ENCODE measurements at regions not wholly inside any gene's neighbourhood (a gene's known extent, or its start where the extent isn't known, plus 50 kb on each side); places are given as distances from the start of the nearest gene placed in this dataset.

DNA sequence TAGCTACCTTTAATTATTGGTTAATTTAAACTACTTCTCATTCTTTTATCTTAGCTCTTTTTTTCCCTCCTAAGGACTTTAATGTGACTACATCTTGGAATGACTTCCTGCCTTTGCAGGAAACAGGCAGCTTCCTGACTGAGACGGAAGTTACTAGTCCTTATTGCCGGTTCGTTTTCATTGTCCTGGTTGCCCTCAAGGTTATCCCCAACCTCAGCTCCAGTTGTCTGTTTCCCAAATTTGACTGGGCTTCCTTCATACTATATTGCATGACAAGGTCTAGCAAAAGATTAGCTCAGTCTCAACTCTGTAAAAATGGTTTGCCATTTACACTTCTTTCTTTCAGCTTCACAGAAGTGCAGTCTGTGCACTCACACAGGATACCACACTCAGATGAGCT lies 109.9 kb upstream of the DDX53 start:
- Histone ChIP-seq H4K8ac (ENCODE audit: low read depth, low read length) (no peak overlapping the region), H3K9me3 (replicated peaks in 1 of 2; ENCODE audit: control insufficient read depth in 2 of 2, insufficient read depth in 1 of 2, low read depth in 1 of 2, low read length in 2 of 2) (no peaks in the 10 kb centered on the region), H3K27me3 (ENCODE audit: control insufficient read depth in 3 of 3, insufficient read depth in 3 of 3, low read depth in 1 of 3, low read length in 3 of 3) (no peaks in the 10 kb centered on the region), H3K14ac (ENCODE audit: low read length) (no peak overlapping the region), H2BK12ac (ENCODE audit: low read length) (no peak overlapping the region), H3K79me1 (ENCODE audit: low read depth, low read length) (no peaks in the 10 kb centered on the region), H4K91ac (ENCODE audit: low read depth, low read length, poor library complexity) (no peak overlapping the region), H3K4me1 (ENCODE audit: control insufficient read depth in 2 of 2, insufficient read depth in 1 of 2, low read depth in 1 of 2, low read length in 2 of 2) (no peaks in the 10 kb centered on the region), H3K36me3 (replicated peaks in 1 of 2; ENCODE audit: control insufficient read depth in 2 of 2, insufficient read depth in 2 of 2, low read length in 2 of 2) (no peaks in the 10 kb centered on the region), H3K18ac (ENCODE audit: low read length) (no peak overlapping the region), H2AK5ac (ENCODE audit: low read depth, low read length) (no peak overlapping the region), H3K4ac (ENCODE audit: low read length) (no peak overlapping the region), H3K4me3 (ENCODE audit: low read length in 2 of 2) (no peak overlapping the region), H3K23ac (ENCODE audit: low read depth, low read length, poor library complexity) (no peak overlapping the region), H2BK5ac (ENCODE audit: low read length) (no peak overlapping the region), H3K4me2 (ENCODE audit: insufficient read depth, low read length, poor library complexity, severe bottlenecking) (no peak overlapping the region), H3K9ac (ENCODE audit: low read depth, low read length, poor library complexity) (no peak overlapping the region), H2BK120ac (ENCODE audit: low read depth, low read length) (no peak overlapping the region), H2BK15ac (ENCODE audit: low read length) (no peak overlapping the region), H3K27ac (replicated peaks; ENCODE audit: low read length) (no peak overlapping the region), H2AFZ (ENCODE audit: low read length) (peak overlapping the region; percentile 33)
- DNase-seq (ENCODE audit: low spot score) = no peak
- WGBS, 2 donors (ENCODE audit: extremely low coverage in 2 of 2, insufficient read length in 2 of 2, insufficient replicate concordance in 1 of 2) = no CpG with 5 or more reads among the region's 3 CpGs

DNA sequence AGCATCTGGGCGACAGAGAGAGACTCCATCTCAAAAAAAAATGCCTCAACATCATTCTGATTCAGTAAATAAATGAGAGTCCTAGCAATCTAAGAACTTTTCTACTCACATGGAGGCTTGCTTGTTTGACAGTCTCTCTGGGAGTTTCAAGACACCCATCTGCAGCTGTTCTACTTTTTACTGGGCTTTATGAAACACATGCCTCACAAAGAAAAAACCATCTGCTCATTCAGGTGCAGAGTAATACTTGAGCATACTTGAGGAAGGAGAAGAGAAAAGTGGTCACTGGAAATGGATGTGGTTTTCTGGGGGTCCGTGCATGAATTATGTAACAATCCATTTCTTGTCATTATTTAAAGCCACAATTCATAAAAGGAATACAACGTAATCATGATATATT lies 87.1 kb upstream of the DDX53 start:
- Histone ChIP-seq H3K18ac (ENCODE audit: low read length) (no peak overlapping the region), H2BK15ac (ENCODE audit: low read length) (no peak overlapping the region), H3K4me3 (ENCODE audit: low read length in 2 of 2) (no peak overlapping the region), H3K79me1 (ENCODE audit: low read depth, low read length) (no peaks in the 10 kb centered on the region), H3K9me3 (replicated peaks in 1 of 2; ENCODE audit: control insufficient read depth in 2 of 2, insufficient read depth in 1 of 2, low read depth in 1 of 2, low read length in 2 of 2) (no peaks in the 10 kb centered on the region), H2BK12ac (ENCODE audit: low read length) (no peak overlapping the region), H3K4ac (ENCODE audit: low read length) (no peak overlapping the region), H3K4me1 (ENCODE audit: control insufficient read depth in 2 of 2, insufficient read depth in 1 of 2, low read depth in 1 of 2, low read length in 2 of 2) (no peaks in the 10 kb centered on the region), H2AK5ac (ENCODE audit: low read depth, low read length) (no peak overlapping the region), H3K14ac (ENCODE audit: low read length) (no peak overlapping the region), H3K36me3 (replicated peaks in 1 of 2; ENCODE audit: control insufficient read depth in 2 of 2, insufficient read depth in 2 of 2, low read length in 2 of 2) (no peaks in the 10 kb centered on the region), H3K4me2 (ENCODE audit: insufficient read depth, low read length, poor library complexity, severe bottlenecking) (no peak overlapping the region), H2BK5ac (ENCODE audit: low read length) (no peak overlapping the region), H4K91ac (ENCODE audit: low read depth, low read length, poor library complexity) (no peak overlapping the region), H3K27ac (replicated peaks; ENCODE audit: low read length) (no peak overlapping the region), H2BK120ac (ENCODE audit: low read depth, low read length) (no peak overlapping the region), H3K23ac (ENCODE audit: low read depth, low read length, poor library complexity) (no peak overlapping the region), H4K8ac (ENCODE audit: low read depth, low read length) (no peak overlapping the region), H3K9ac (ENCODE audit: low read depth, low read length, poor library complexity) (no peak overlapping the region), H3K27me3 (ENCODE audit: control insufficient read depth in 3 of 3, insufficient read depth in 3 of 3, low read depth in 1 of 3, low read length in 3 of 3) (no peaks in the 10 kb centered on the region), H2AFZ (ENCODE audit: low read length) (no peak overlapping the region)
- no CpG with 5 or more reads among the region's 3 CpGs for WGBS, 2 donors (ENCODE audit: extremely low coverage in 2 of 2, insufficient read length in 2 of 2, insufficient replicate concordance in 1 of 2)
- DNase-seq (ENCODE audit: low spot score) = no peak

- no CpG with 5 or more reads among the region's 5 CpGs for WGBS, 2 donors (ENCODE audit: extremely low coverage in 2 of 2, insufficient read length in 2 of 2, insufficient replicate concordance in 1 of 2)
- H4K91ac ChIP-seq (ENCODE audit: low read depth, low read length, poor library complexity) = no peak overlapping the region
- no peak overlapping the region for H2BK15ac ChIP-seq (ENCODE audit: low read length)
- H2BK5ac ChIP-seq (ENCODE audit: low read length) = no peak overlapping the region
- H3K79me1 ChIP-seq (ENCODE audit: low read depth, low read length) = no peaks in the 10 kb centered on the region
- H4K8ac ChIP-seq (ENCODE audit: low read depth, low read length) = no peak overlapping the region
- no peak overlapping the region for H3K4me3 ChIP-seq (ENCODE audit: low read length in 2 of 2)
- H3K4ac ChIP-seq (ENCODE audit: low read length) = no peak overlapping the region
- H3K27ac ChIP-seq (replicated peaks; ENCODE audit: low read length) = no peak overlapping the region
- no peak overlapping the region for H3K9ac ChIP-seq (ENCODE audit: low read depth, low read length, poor library complexity)
- no peak overlapping the region for H3K4me2 ChIP-seq (ENCODE audit: insufficient read depth, low read length, poor library complexity, severe bottlenecking)
- no peak overlapping the region for H2AFZ ChIP-seq (ENCODE audit: low read length)
- H2BK120ac ChIP-seq (ENCODE audit: low read depth, low read length) = no peak overlapping the region
- H3K23ac ChIP-seq (ENCODE audit: low read depth, low read length, poor library complexity) = no peak overlapping the region
- DNase-seq (ENCODE audit: low spot score) = no peak
- no peak overlapping the region for H2AK5ac ChIP-seq (ENCODE audit: low read depth, low read length)
- H3K18ac ChIP-seq (ENCODE audit: low read length) = no peak overlapping the region
- no peaks in the 10 kb centered on the region for H3K9me3 ChIP-seq (replicated peaks in 1 of 2; ENCODE audit: control insufficient read depth in 2 of 2, insufficient read depth in 1 of 2, low read depth in 1 of 2, low read length in 2 of 2)
- no peaks in the 10 kb centered on the region for H3K36me3 ChIP-seq (replicated peaks in 1 of 2; ENCODE audit: control insufficient read depth in 2 of 2, insufficient read depth in 2 of 2, low read length in 2 of 2)
- H3K4me1 ChIP-seq (ENCODE audit: control insufficient read depth in 2 of 2, insufficient read depth in 1 of 2, low read depth in 1 of 2, low read length in 2 of 2) = no peaks in the 10 kb centered on the region
- no peak overlapping the region for H2BK12ac ChIP-seq (ENCODE audit: low read length)
- no peak overlapping the region for H3K14ac ChIP-seq (ENCODE audit: low read length)
- H3K27me3 ChIP-seq (ENCODE audit: control insufficient read depth in 3 of 3, insufficient read depth in 3 of 3, low read depth in 1 of 3, low read length in 3 of 3) = peaks cover 0 to 4% (median 0%) of the 10 kb centered on the region in 3 experiments
Observed at GRCh38 chrX:22922961-22923360, 76.8 kb upstream of the DDX53 start.

DNA sequence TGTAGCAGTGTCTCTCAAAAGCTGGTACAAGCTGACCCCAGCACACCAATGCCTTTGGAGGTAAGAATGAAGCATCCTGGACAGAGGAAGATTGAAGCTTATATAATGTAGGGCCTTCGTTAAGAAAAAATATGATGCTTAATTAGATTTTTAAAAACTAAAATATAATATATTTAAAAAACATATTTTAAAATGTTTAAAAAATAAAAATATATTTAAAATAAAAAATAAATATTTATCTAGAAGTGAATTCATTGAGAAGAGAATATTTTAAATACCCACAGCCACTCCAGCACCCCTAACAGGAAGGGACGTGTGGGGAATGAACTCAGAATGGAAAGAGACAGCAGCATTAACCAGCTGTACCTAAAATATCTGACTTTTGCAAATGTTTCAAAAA lies 65.1 kb upstream of the DDX53 start:
- no peak overlapping the region for H4K8ac ChIP-seq (ENCODE audit: low read depth, low read length)
- no peak overlapping the region for H3K27ac ChIP-seq (replicated peaks; ENCODE audit: low read length)
- no peak overlapping the region for H2AFZ ChIP-seq (ENCODE audit: low read length)
- H3K79me1 ChIP-seq (ENCODE audit: low read depth, low read length) = no peaks in the 10 kb centered on the region
- H3K23ac ChIP-seq (ENCODE audit: low read depth, low read length, poor library complexity) = no peak overlapping the region
- no peaks in the 10 kb centered on the region for H3K9me3 ChIP-seq (replicated peaks in 1 of 2; ENCODE audit: control insufficient read depth in 2 of 2, insufficient read depth in 1 of 2, low read depth in 1 of 2, low read length in 2 of 2)
- no peak overlapping the region for H3K4me2 ChIP-seq (ENCODE audit: insufficient read depth, low read length, poor library complexity, severe bottlenecking)
- no peak overlapping the region for H2BK5ac ChIP-seq (ENCODE audit: low read length)
- WGBS, 2 donors (ENCODE audit: extremely low coverage in 2 of 2, insufficient read length in 2 of 2, insufficient replicate concordance in 1 of 2) = no CpG with 5 or more reads among the region's 2 CpGs
- DNase-seq (ENCODE audit: low spot score) = no peak
- H2AK5ac ChIP-seq (ENCODE audit: low read depth, low read length) = no peak overlapping the region
- no peak overlapping the region for H3K14ac ChIP-seq (ENCODE audit: low read length)
- H3K9ac ChIP-seq (ENCODE audit: low read depth, low read length, poor library complexity) = no peak overlapping the region
- H4K91ac ChIP-seq (ENCODE audit: low read depth, low read length, poor library complexity) = no peak overlapping the region
- H2BK120ac ChIP-seq (ENCODE audit: low read depth, low read length) = no peak overlapping the region
- H2BK15ac ChIP-seq (ENCODE audit: low read length) = no peak overlapping the region
- H3K18ac ChIP-seq (ENCODE audit: low read length) = no peak overlapping the region
- H3K27me3 ChIP-seq (ENCODE audit: control insufficient read depth in 3 of 3, insufficient read depth in 3 of 3, low read depth in 1 of 3, low read length in 3 of 3) = peaks cover 0 to 3% (median 0%) of the 10 kb centered on the region in 3 experiments
- H3K4ac ChIP-seq (ENCODE audit: low read length) = no peak overlapping the region
- no peaks in the 10 kb centered on the region for H3K36me3 ChIP-seq (replicated peaks in 1 of 2; ENCODE audit: control insufficient read depth in 2 of 2, insufficient read depth in 2 of 2, low read length in 2 of 2)
- no peaks in the 10 kb centered on the region for H3K4me1 ChIP-seq (ENCODE audit: control insufficient read depth in 2 of 2, insufficient read depth in 1 of 2, low read depth in 1 of 2, low read length in 2 of 2)
- no peak overlapping the region for H3K4me3 ChIP-seq (ENCODE audit: low read length in 2 of 2)
- H2BK12ac ChIP-seq (ENCODE audit: low read length) = no peak overlapping the region

Measured in neuronal stem cell (in vitro differentiated cells).